Neural progenitor cell (in vitro differentiated cells): ENCODE measurements at regions not wholly inside any gene's neighbourhood (a gene's known extent, or its start where the extent isn't known, plus 50 kb on each side); places are given as distances from the start of the nearest gene placed in this dataset.

Experiments used
- DNase-seq: peaks from one replicate; pipeline ENCODE4 v3.0.0-alpha.2; 2016; ENCODE audit warnings: low spot score
- H2AFZ ChIP-seq: fragments of 200-600 bp; sonication (generic); replicated peaks from 2 replicates; pipeline ENCODE4 v1.6.1; 2016; ENCODE audit warnings: antibody characterized with exemption
- H3F3A ChIP-seq: fragments of 200-600 bp; sonication (generic); 2 replicates; pipeline ENCODE4 v1.6.1; 2016; ENCODE audit warnings: antibody characterized with exemption, low read depth
- H3K27ac ChIP-seq: fragments of 200-600 bp; sonication (generic); 2 replicates; pipeline ENCODE4 v1.5.1; 2016; ENCODE audit warnings: mild to moderate bottlenecking
- H3K27me3 ChIP-seq: fragments of 200-600 bp; sonication (generic); 2 replicates; pipeline ENCODE4 v1.6.1; 2016; ENCODE audit warnings: mild to moderate bottlenecking, moderate library complexity
- H3K36me3 ChIP-seq: fragments of 200-600 bp; sonication (generic); 2 replicates; pipeline ENCODE4 v1.5.1; 2016
- H3K4me1 ChIP-seq: fragments of 200-600 bp; sonication (generic); 2 replicates; pipeline ENCODE4 v1.6.1; 2016; ENCODE audit warnings: mixed run types
- H3K4me2 ChIP-seq: fragments of 200-600 bp; sonication (generic); 2 replicates; pipeline ENCODE4 v1.6.1; 2016
- H3K4me3 ChIP-seq: fragments of 200-600 bp; sonication (generic); 2 replicates; pipeline ENCODE4 v1.5.1; 2016
- H3K79me2 ChIP-seq: fragments of 200-600 bp; sonication (generic); 2 replicates; pipeline ENCODE4 v1.6.1; 2016; ENCODE audit warnings: low read depth
- H3K9ac ChIP-seq: fragments of 200-600 bp; sonication (generic); 2 replicates; pipeline ENCODE4 v1.6.1; 2016
- H3K9me3 ChIP-seq: fragments of 200-600 bp; sonication (generic); 2 replicates; pipeline ENCODE4 v1.5.1; 2016; ENCODE audit warnings: low read depth
- H4K20me1 ChIP-seq: fragments of 200-600 bp; sonication (generic); 2 replicates; pipeline ENCODE4 v1.6.1; 2016; ENCODE audit warnings: low read depth
- H3K27ac Mint-ChIP-seq: 3 replicates; pipeline ENCODE4 v1.8.0; 2021; ENCODE audit warnings: mixed read lengths
- H3K27me3 Mint-ChIP-seq: 2 replicates; pipeline ENCODE4 v1.8.0; 2022; ENCODE audit warnings: low read depth, mild to moderate bottlenecking, inconsistent platforms, moderate library complexity, mixed read lengths; ENCODE audit not compliant: insufficient read depth
- H3K36me3 Mint-ChIP-seq: 3 replicates; pipeline ENCODE4 v1.8.0; 2021; ENCODE audit warnings: mixed read lengths
- H3K4me1 Mint-ChIP-seq: 3 replicates; pipeline ENCODE4 v1.8.0; 2021; ENCODE audit warnings: mixed read lengths
- H3K4me3 Mint-ChIP-seq: 3 replicates; pipeline ENCODE4 v1.8.0; 2021; ENCODE audit warnings: mild to moderate bottlenecking, moderate library complexity, mixed read lengths
- H3K9me3 Mint-ChIP-seq: 3 replicates; pipeline ENCODE4 v1.8.0; 2020; ENCODE audit warnings: mixed read lengths
- CTCF ChIP-seq: fragments of 200-600 bp; sonication (generic); IDR thresholded peaks from 2 replicates; pipeline ENCODE4 v1.5.1; 2017; ENCODE audit warnings: antibody characterized with exemption, mild to moderate bottlenecking
- EZH2 ChIP-seq: fragments of 200-600 bp; sonication (generic); IDR thresholded peaks from 2 replicates; pipeline ENCODE4 v1.6.1; 2017; ENCODE audit warnings: antibody characterized with exemption, mild to moderate bottlenecking, moderate library complexity
- EZH2phosphoT487 ChIP-seq: fragments of 200-600 bp; sonication (generic); IDR thresholded peaks from 2 replicates; pipeline ENCODE4 v1.6.1; 2017; ENCODE audit warnings: antibody characterized with exemption

GRCh38 chr1:67883069-67883468 lies 49.8 kb upstream of the GNG12 start:
- Mint-ChIP-seq H3K36me3 (no peaks in the 10 kb centered on the region), H3K27me3 (no peaks in the 10 kb centered on the region), H3K4me3 (no peak overlapping the region), H3K4me1 (peaks cover 4% of the 10 kb centered on the region), H3K9me3 (no peaks in the 10 kb centered on the region), H3K27ac (no peak overlapping the region)
- Histone ChIP-seq H3K79me2 (no peaks in the 10 kb centered on the region), H3K9me3 (no peaks in the 10 kb centered on the region), H3K4me3 (no peak overlapping the region), H3K9ac (no peak overlapping the region), H3K27me3 (no peaks in the 10 kb centered on the region), H4K20me1 (no peaks in the 10 kb centered on the region), H3K4me2 (no peak overlapping the region), H3F3A (peaks cover 6% of the 10 kb centered on the region), H3K27ac (no peak overlapping the region), H3K36me3 (no peaks in the 10 kb centered on the region), H3K4me1 (peaks cover 7% of the 10 kb centered on the region), H2AFZ (no peak overlapping the region)
- TF ChIP-seq EZH2 (no peak), EZH2phosphoT487 (no peak), CTCF (no peak)
- DNase-seq: no peak
